ENCODE measurements at regions not wholly inside any gene's neighbourhood (a gene's known extent, or its start where the extent isn't known, plus 50 kb on each side); places are given as distances from the start of the nearest gene placed in this dataset.
"Not testable (repeated sequence)": the region's sequence is repeated elsewhere in the genome, so short reads cannot be mapped to it uniquely, and the experiment has no call there.

GRCh38 chr18:60188958-60189357 is 183.6 kb downstream of the MC4R start:
- Histone ChIP-seq H2BK15ac (ENCODE audit: low read length) (no peak overlapping the region), H3K9me3 (replicated peaks in 1 of 2; ENCODE audit: control insufficient read depth in 2 of 2, insufficient read depth in 1 of 2, low read depth in 1 of 2, low read length in 2 of 2) (no peaks in the 10 kb centered on the region), H3K23ac (ENCODE audit: low read depth, low read length, poor library complexity) (no peak overlapping the region), H2BK12ac (ENCODE audit: low read length) (no peak overlapping the region), H4K8ac (ENCODE audit: low read depth, low read length) (no peak overlapping the region), H2BK120ac (ENCODE audit: low read depth, low read length) (no peak overlapping the region), H3K14ac (ENCODE audit: low read length) (no peak overlapping the region), H2AFZ (ENCODE audit: low read length) (no peak overlapping the region), H3K79me1 (ENCODE audit: low read depth, low read length) (no peaks in the 10 kb centered on the region), H3K36me3 (replicated peaks in 1 of 2; ENCODE audit: control insufficient read depth in 2 of 2, insufficient read depth in 2 of 2, low read length in 2 of 2) (no peaks in the 10 kb centered on the region), H2AK5ac (ENCODE audit: low read depth, low read length) (no peak overlapping the region), H3K27me3 (ENCODE audit: control insufficient read depth in 3 of 3, insufficient read depth in 3 of 3, low read depth in 1 of 3, low read length in 3 of 3) (no peaks in the 10 kb centered on the region), H3K18ac (ENCODE audit: low read length) (no peak overlapping the region), H3K9ac (ENCODE audit: low read depth, low read length, poor library complexity) (no peak overlapping the region), H3K4me1 (ENCODE audit: control insufficient read depth in 2 of 2, insufficient read depth in 1 of 2, low read depth in 1 of 2, low read length in 2 of 2) (no peaks in the 10 kb centered on the region), H3K4me2 (ENCODE audit: insufficient read depth, low read length, poor library complexity, severe bottlenecking) (no peak overlapping the region), H4K91ac (ENCODE audit: low read depth, low read length, poor library complexity) (no peak overlapping the region), H3K27ac (replicated peaks; ENCODE audit: low read length) (no peak overlapping the region), H2BK5ac (ENCODE audit: low read length) (no peak overlapping the region), H3K4me3 (ENCODE audit: low read length in 2 of 2) (no peak overlapping the region), H3K4ac (ENCODE audit: low read length) (no peak overlapping the region)
- WGBS, 2 donors (ENCODE audit: extremely low coverage in 2 of 2, insufficient read length in 2 of 2, insufficient replicate concordance in 1 of 2): no CpG with 5 or more reads among the region's 4 CpGs
- no peak for DNase-seq (ENCODE audit: low spot score)

- H3K14ac ChIP-seq (ENCODE audit: low read length): no peak overlapping the region
- H3K4me2 ChIP-seq (ENCODE audit: insufficient read depth, low read length, poor library complexity, severe bottlenecking): no peak overlapping the region
- H2BK15ac ChIP-seq (ENCODE audit: low read length): no peak overlapping the region
- H2BK12ac ChIP-seq (ENCODE audit: low read length): no peak overlapping the region
- WGBS, 2 donors (ENCODE audit: extremely low coverage in 2 of 2, insufficient read length in 2 of 2, insufficient replicate concordance in 1 of 2): no CpG with 5 or more reads among the region's 1 CpG
- no peak overlapping the region for H3K18ac ChIP-seq (ENCODE audit: low read length)
- no peaks in the 10 kb centered on the region for H3K79me1 ChIP-seq (ENCODE audit: low read depth, low read length)
- H3K9ac ChIP-seq (ENCODE audit: low read depth, low read length, poor library complexity): no peak overlapping the region
- no peaks in the 10 kb centered on the region for H3K4me1 ChIP-seq (ENCODE audit: control insufficient read depth in 2 of 2, insufficient read depth in 1 of 2, low read depth in 1 of 2, low read length in 2 of 2)
- no peaks in the 10 kb centered on the region for H3K36me3 ChIP-seq (replicated peaks in 1 of 2; ENCODE audit: control insufficient read depth in 2 of 2, insufficient read depth in 2 of 2, low read length in 2 of 2)
- no peak overlapping the region for H2AK5ac ChIP-seq (ENCODE audit: low read depth, low read length)
- H2BK5ac ChIP-seq (ENCODE audit: low read length): no peak overlapping the region
- H4K8ac ChIP-seq (ENCODE audit: low read depth, low read length): no peak overlapping the region
- no peak overlapping the region for H2AFZ ChIP-seq (ENCODE audit: low read length)
- H3K4me3 ChIP-seq (ENCODE audit: low read length in 2 of 2): no peak overlapping the region
- no peak overlapping the region for H3K27ac ChIP-seq (replicated peaks; ENCODE audit: low read length)
- no peak for DNase-seq (ENCODE audit: low spot score)
- H2BK120ac ChIP-seq (ENCODE audit: low read depth, low read length): no peak overlapping the region
- H3K23ac ChIP-seq (ENCODE audit: low read depth, low read length, poor library complexity): no peak overlapping the region
- no peak overlapping the region for H4K91ac ChIP-seq (ENCODE audit: low read depth, low read length, poor library complexity)
- no peak overlapping the region for H3K4ac ChIP-seq (ENCODE audit: low read length)
- H3K9me3 ChIP-seq (replicated peaks in 1 of 2; ENCODE audit: control insufficient read depth in 2 of 2, insufficient read depth in 1 of 2, low read depth in 1 of 2, low read length in 2 of 2): no peaks in the 10 kb centered on the region
- H3K27me3 ChIP-seq (ENCODE audit: control insufficient read depth in 3 of 3, insufficient read depth in 3 of 3, low read depth in 1 of 3, low read length in 3 of 3): no peaks in the 10 kb centered on the region
These were observed 190.4 kb downstream of the MC4R start for GRCh38 chr18:60182223-60182622.

- Histone ChIP-seq H3K23ac (ENCODE audit: low read depth, low read length, poor library complexity) (no peak overlapping the region), H3K36me3 (replicated peaks in 1 of 2; ENCODE audit: control insufficient read depth in 2 of 2, insufficient read depth in 2 of 2, low read length in 2 of 2) (no peaks in the 10 kb centered on the region), H2AFZ (ENCODE audit: low read length) (no peak overlapping the region), H3K9me3 (replicated peaks in 1 of 2; ENCODE audit: control insufficient read depth in 2 of 2, insufficient read depth in 1 of 2, low read depth in 1 of 2, low read length in 2 of 2) (no peaks in the 10 kb centered on the region), H3K18ac (ENCODE audit: low read length) (no peak overlapping the region), H2BK5ac (ENCODE audit: low read length) (no peak overlapping the region), H3K14ac (ENCODE audit: low read length) (no peak overlapping the region), H3K9ac (ENCODE audit: low read depth, low read length, poor library complexity) (no peak overlapping the region), H4K91ac (ENCODE audit: low read depth, low read length, poor library complexity) (no peak overlapping the region), H3K4me2 (ENCODE audit: insufficient read depth, low read length, poor library complexity, severe bottlenecking) (no peak overlapping the region), H3K27me3 (ENCODE audit: control insufficient read depth in 3 of 3, insufficient read depth in 3 of 3, low read depth in 1 of 3, low read length in 3 of 3) (no peaks in the 10 kb centered on the region), H2BK15ac (ENCODE audit: low read length) (no peak overlapping the region), H4K8ac (ENCODE audit: low read depth, low read length) (no peak overlapping the region), H3K79me1 (ENCODE audit: low read depth, low read length) (no peaks in the 10 kb centered on the region), H3K4me1 (ENCODE audit: control insufficient read depth in 2 of 2, insufficient read depth in 1 of 2, low read depth in 1 of 2, low read length in 2 of 2) (no peaks in the 10 kb centered on the region), H3K4ac (ENCODE audit: low read length) (no peak overlapping the region), H2BK12ac (ENCODE audit: low read length) (no peak overlapping the region), H3K4me3 (ENCODE audit: low read length in 2 of 2) (no peak overlapping the region), H2AK5ac (ENCODE audit: low read depth, low read length) (no peak overlapping the region), H3K27ac (replicated peaks; ENCODE audit: low read length) (no peak overlapping the region), H2BK120ac (ENCODE audit: low read depth, low read length) (no peak overlapping the region)
- no CpG with 5 or more reads among the region's 5 CpGs for WGBS, 2 donors (ENCODE audit: extremely low coverage in 2 of 2, insufficient read length in 2 of 2, insufficient replicate concordance in 1 of 2)
- no peak for DNase-seq (ENCODE audit: low spot score)
These were observed 191.9 kb downstream of the MC4R start for GRCh38 chr18:60180671-60181070.

GRCh38 chr18:60178224-60178623 is 194.4 kb downstream of the MC4R start:
- H3K4me1 ChIP-seq (ENCODE audit: control insufficient read depth in 2 of 2, insufficient read depth in 1 of 2, low read depth in 1 of 2, low read length in 2 of 2): not testable (repeated sequence)

More at GRCh38 chr18:60178224-60178623, 194.4 kb downstream of the MC4R start:
- H2BK12ac ChIP-seq (ENCODE audit: low read length); H3K79me1 ChIP-seq (ENCODE audit: low read depth, low read length); H4K8ac ChIP-seq (ENCODE audit: low read depth, low read length); H3K36me3 ChIP-seq (replicated peaks in 1 of 2; ENCODE audit: control insufficient read depth in 2 of 2, insufficient read depth in 2 of 2, low read length in 2 of 2); H2BK120ac ChIP-seq (ENCODE audit: low read depth, low read length); H3K4me3 ChIP-seq (ENCODE audit: low read length in 2 of 2); H2AFZ ChIP-seq (ENCODE audit: low read length); H3K23ac ChIP-seq (ENCODE audit: low read depth, low read length, poor library complexity); H2BK5ac ChIP-seq (ENCODE audit: low read length); H3K27me3 ChIP-seq (ENCODE audit: control insufficient read depth in 3 of 3, insufficient read depth in 3 of 3, low read depth in 1 of 3, low read length in 3 of 3); H2AK5ac ChIP-seq (ENCODE audit: low read depth, low read length); DNase-seq (ENCODE audit: low spot score); H3K27ac ChIP-seq (replicated peaks; ENCODE audit: low read length); H3K14ac ChIP-seq (ENCODE audit: low read length); H2BK15ac ChIP-seq (ENCODE audit: low read length); H3K4me2 ChIP-seq (ENCODE audit: insufficient read depth, low read length, poor library complexity, severe bottlenecking); H4K91ac ChIP-seq (ENCODE audit: low read depth, low read length, poor library complexity); H3K9me3 ChIP-seq (replicated peaks in 1 of 2; ENCODE audit: control insufficient read depth in 2 of 2, insufficient read depth in 1 of 2, low read depth in 1 of 2, low read length in 2 of 2); H3K4ac ChIP-seq (ENCODE audit: low read length); H3K9ac ChIP-seq (ENCODE audit: low read depth, low read length, poor library complexity); H3K18ac ChIP-seq (ENCODE audit: low read length): not testable (repeated sequence)
- WGBS, 2 donors (ENCODE audit: extremely low coverage in 2 of 2, insufficient read length in 2 of 2, insufficient replicate concordance in 1 of 2): no CpG with 5 or more reads among the region's 6 CpGs

Measured in neuronal stem cell (in vitro differentiated cells).